GM21360 (cell line): ENCODE measurements at regions not wholly inside any gene's neighbourhood (a gene's known extent, or its start where the extent isn't known, plus 50 kb on each side); places are given as distances from the start of the nearest gene placed in this dataset.
"Not testable (repeated sequence)": the region's sequence is repeated elsewhere in the genome, so short reads cannot be mapped to it uniquely, and the experiment has no call there.

Source experiments
- ATAC-seq: cut with Tn5 transposase; IDR thresholded peaks from one replicate; pipeline ENCODE4 v1.9.1; 2021; ENCODE audit warnings: mild to moderate bottlenecking, moderate library complexity; ENCODE audit not compliant: unreplicated experiment

GRCh38 chr3:34106379-34106778 lies 307.9 kb downstream of the PDCD6IP start:
- ATAC-seq, result no peak

DNA sequence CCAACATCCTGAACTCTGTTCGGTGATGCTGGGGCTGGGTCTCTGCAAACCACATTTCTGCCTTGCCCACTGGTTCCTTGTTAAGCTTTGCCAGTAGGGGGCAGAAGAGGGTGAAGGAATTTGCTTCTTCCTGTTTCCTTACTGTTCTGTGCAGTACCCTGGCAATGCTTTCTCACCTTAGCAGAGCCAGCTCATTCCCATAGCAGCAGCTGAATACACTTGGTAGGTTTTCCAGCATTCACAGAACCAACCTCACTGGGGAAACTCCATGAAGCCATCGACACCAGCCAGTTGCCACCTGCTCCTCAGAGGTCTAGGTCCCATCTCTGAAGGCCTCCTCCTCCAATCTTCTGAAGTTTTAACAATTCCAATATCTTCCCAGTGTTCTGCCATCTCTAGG lies 308.4 kb downstream of the PDCD6IP start:
- peak; percentile 33 for ATAC-seq

DNA sequence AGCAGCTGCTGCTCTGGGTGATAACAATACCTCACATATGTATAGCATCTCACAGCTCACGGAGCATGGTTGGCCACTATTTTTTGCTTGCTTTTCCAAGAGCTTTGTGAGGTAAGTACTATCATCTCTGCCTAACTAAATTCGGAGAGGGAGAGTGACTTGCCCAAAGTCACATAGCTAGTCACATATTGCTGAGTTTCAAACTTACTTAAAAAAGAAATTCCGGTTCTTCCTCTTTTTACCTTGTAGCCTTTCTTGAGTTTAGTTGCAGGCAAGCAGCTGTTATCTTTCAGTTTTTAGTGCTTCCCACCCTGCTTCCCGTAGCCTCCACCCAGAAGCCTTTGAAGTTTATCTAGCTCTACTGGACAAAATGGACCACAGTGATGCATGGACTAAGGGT lies 309.2 kb downstream of the PDCD6IP start:
- ATAC-seq, result peak; percentile 54

DNA sequence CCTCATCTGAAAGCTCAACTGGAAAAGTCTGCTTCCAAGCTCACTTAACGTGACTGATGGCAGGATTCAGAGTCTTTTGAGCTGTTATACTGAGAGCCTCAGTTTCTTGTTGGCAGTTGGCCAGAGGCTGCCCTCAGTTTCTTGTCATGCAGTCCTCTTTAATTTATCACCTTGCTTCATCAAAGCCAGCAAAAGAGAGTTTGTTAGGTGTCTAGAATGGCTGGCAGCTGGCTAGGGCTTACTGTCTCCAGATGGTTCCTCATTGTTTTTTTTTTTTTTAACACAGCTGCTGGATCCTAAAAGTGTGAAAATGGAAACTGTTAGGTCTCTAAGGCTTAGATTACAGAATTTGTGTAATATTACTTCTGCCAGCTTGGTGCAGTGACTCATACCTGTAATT lies 310.6 kb downstream of the PDCD6IP start:
- no peak for ATAC-seq

DNA sequence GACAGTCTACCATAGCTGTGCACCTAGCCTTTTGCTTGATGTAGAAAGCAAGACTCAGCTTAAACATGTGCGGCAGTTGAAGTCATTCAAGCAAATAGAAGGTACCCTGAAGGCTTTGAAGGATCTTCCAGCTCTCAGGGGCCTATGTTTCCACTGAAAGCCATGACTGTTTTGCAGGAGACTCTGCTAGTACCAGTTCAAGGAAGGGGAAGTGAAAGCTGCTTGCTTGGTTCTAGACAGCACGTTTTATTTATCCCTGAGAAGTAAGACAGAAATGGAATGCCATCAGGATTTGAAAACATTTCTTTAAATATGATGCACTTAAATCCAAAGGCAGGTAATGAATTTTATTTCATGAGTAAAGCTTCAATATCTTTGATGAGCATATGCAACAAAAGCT lies 311.4 kb downstream of the PDCD6IP start:
- peak; percentile 62 for ATAC-seq

DNA sequence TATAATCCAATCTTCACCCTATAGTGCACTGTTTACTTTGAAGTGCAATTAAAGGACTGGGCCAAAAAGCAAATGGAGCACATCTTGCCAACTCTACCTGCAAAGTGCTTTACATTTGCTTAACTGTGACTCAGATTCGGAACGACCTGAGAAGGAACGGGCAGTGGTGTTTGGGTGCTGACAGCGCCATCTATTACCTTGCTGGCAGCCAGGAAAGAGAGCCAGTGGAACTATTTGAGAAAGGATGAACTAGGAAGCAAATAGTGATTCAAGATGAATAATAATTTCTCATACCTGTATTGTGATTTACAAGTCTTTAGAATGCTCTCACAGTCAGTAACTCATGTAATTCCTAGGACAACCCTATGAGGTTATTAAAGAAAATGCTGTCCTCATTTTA lies 312.9 kb downstream of the PDCD6IP start:
- ATAC-seq, result no peak

DNA sequence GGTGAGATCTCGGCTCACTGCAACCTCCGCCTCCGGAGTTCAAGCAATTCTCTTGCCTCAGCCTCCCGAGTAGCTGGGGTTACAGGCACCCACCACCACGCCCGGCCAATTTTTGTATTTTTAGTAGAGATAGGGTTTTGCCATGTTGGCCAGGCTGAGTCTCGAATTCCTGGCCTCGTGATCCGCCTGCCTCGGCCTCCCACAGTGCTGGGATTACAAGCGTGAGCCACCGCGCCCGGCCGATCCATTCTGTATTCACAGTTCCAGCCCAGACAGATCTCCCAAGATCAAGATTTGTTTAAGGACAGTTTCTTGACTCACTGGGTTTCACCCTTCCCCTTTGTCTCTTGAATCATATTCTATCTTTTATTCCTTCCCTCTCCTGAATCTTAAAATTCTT lies 313.8 kb downstream of the PDCD6IP start:
- ATAC-seq, result not testable (repeated sequence)

GRCh38 chr3:34131091-34131490 lies 332.7 kb downstream of the PDCD6IP start:
- no peak for ATAC-seq

DNA sequence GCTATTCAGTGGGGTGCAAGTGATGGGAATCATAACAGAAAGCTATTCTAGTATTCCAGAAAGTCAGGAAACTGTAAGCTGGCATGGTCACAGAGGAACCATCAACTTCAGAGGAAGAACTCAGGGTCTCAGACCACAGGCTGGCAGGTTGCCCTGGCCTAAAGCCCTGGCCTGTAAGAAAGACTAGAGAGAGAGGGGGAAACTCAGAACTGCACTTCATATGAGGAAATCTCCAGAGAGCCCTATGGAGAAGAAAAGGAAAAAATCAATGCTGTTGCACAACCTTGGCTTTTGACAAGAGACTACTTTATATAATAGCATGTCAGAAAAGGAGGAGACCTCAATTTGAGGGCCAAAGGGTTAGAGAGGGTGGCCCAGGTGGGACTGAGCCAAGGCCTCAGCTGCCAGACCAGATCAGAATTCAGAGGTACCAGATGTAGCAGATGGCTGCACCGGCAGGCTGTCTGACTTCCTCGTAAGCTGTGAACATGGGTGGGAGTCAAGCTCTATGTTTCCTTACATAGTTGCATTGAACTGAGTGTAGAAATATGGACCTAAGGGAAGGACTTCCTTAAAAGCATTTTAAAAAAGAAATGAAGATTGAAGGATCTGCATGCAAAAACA lies 333.8 kb downstream of the PDCD6IP start:
- ATAC-seq, result no peak

GRCh38 chr3:34139566-34139965 lies 341.1 kb downstream of the PDCD6IP start:
- no peak for ATAC-seq

DNA sequence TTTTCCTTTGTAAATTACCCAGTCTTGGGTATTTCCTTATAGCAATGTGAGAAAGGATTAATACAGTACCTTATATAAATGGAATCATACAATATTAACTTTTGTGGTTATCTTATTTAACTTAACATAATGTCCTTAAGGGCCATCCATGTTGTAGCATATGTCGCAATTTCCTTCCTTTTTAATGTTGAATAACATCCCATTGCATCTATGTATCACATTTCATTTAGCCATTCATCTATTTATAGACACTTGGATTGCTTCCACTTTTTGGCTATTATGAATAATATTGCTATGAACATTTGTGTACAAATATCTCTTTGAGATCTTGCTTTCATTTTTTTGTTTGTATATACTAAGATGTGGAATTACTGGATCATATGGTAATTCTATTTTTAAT lies 342.2 kb downstream of the PDCD6IP start:
- no peak for ATAC-seq

DNA sequence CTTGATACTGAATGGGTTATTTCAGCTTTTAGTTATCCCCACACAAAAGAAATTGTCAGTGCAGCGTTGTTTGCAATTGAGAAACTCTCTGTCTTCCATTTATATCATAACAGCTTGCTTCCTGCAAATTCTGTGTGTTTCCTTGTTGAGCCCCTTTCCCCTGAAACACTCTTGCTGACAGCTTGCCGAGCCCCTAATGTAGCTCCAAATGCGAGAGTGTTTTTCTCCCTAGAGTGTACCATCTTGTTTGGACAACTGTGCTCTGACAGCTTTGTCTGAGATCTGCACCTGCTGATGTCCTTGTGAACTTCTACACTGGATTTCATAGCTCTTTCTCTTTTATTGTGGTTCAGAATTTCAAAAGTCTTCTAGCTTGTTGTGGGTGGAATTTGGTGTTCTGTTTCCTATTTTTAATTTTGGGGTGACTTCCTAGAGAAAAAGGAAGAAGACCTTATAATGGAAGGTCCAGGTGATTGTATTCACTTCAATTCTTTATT lies 343.5 kb downstream of the PDCD6IP start:
- ATAC-seq, result no peak

- no peak for ATAC-seq
Observed at GRCh38 chr3:34145796-34146195, 347.4 kb downstream of the PDCD6IP start.

DNA sequence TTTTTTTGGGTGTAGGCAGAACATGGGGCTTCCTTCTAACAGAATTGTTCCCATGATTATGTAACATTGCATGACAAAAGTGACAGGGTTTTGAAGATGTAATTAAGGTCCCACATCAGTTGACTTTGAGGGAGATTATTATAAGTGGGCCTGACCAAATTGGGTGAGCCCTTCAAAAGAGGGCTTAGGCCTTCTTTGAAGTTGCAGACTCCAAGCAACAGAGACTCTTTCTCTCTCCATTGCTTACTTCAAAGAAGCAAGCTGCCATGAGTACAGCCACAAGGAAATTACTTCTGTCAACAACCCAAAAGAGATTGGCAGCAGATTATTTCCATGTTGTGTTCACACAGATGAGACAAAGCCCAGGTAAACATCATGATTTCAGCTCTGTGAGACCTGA lies 348.2 kb downstream of the PDCD6IP start:
- no peak for ATAC-seq

DNA sequence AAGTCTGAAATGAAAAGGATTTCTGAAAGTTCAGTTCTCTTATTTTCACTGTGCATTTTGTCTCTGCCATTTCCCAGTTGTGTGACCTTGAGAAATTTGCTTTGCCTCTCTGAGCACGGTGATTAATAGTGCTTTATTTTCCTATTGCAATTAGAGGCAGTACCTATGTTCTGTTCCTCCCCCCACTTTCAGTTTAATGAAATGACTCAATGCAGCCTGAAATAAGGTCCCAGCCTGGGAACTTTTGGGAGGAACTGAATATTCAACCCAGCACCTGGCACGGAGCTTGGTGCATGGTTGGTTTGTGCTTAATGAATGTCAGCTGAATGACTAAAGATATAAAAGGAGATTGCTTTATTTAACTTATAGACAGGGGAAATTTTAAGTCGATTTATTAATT lies 352.6 kb downstream of the PDCD6IP start:
- ATAC-seq, result peak; percentile 46

DNA sequence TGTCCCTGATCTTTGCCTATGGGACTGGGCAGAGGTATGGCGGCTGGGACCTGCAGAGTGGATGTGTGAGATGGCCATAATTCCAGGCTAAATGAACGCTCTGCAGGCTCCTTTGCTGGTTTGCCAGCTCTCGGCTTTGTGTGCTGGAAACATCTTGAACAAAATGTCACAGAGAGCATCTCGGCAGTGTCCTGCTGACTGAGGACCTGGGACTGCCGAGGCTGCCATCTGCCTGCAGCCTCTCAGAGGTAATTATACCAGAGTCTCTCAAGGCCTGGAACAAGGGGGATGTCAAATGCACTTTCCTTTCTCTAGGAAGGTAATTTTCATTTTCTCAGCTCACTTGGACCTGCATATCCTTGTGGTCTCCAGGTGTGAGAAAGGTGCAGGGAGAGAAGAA lies 354.2 kb downstream of the PDCD6IP start:
- ATAC-seq, result no peak

DNA sequence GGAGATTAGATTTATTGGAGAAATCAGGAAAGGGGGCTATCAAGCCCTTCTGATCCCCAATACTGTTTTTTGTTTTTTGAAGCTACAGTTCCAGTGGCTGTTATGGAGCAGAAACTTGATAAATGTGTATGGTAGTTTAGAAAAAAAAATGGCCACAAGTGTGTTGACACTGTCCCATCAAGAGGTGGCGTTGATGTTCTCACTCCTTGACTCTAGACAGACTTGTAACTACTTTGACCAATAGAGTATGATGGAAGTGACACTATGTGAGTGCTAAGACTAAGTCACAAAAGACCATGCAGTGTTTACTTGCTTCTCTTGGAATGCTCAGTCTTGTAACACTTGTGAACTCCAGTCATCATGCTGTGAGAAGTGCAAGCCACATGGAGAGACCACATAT lies 356.7 kb downstream of the PDCD6IP start:
- ATAC-seq, result peak; percentile 2

- peak; percentile 75 for ATAC-seq
Observed at GRCh38 chr3:34155666-34156065, 357.2 kb downstream of the PDCD6IP start.

DNA sequence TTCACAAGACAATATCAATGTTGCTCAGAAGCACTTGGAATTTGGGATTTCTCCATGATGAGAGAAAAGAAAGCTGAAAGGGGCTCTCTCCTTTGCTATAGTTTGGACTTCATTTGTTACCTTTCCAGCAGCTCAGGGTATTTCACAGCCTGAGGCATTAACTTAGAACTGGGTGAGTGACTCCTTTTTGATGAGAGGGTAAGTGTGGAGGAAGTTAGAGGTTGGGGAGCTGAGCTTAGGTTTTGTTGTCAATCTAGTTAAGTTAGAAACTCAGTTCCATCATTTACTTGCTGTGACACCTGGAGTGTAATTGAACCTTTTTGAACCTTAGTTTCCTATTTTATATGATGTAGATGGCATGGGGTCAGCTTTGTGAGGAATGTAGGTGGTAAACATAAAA lies 359.1 kb downstream of the PDCD6IP start:
- no peak for ATAC-seq

- no peak for ATAC-seq
Observed at GRCh38 chr3:34159613-34160420, 361.4 kb downstream of the PDCD6IP start.

GRCh38 chr3:34169636-34170035 lies 371.2 kb downstream of the PDCD6IP start:
- ATAC-seq, result not testable (repeated sequence)

GRCh38 chr3:34174740-34175139 lies 376.3 kb downstream of the PDCD6IP start:
- ATAC-seq, result no peak
